Caco-2 (cell line): ENCODE measurements at regions not wholly inside any gene's neighbourhood (a gene's known extent, or its start where the extent isn't known, plus 50 kb on each side); places are given as distances from the start of the nearest gene placed in this dataset.
"Not testable (repeated sequence)": the region's sequence is repeated elsewhere in the genome, so short reads cannot be mapped to it uniquely, and the experiment has no call there.

ENCODE experiments used
- BruUV-seq: library from RNA; stranded (reverse); fragments of 400-500 nt; replicated peaks from 2 replicates; lab custom pipeline; 2021; lab: Mats Ljungman, UMichigan
- CTCF ChIA-PET: fragments of 300-600 bp; sonication (Branson Sonifier 250); formaldehyde crosslinking; loops from one replicate; lab custom pipeline; 2022; ENCODE audit warnings: antibody characterized with exemption; lab: Charles Lee
- POLR2A ChIA-PET: fragments of 300-600 bp; sonication (Branson Sonifier 250); formaldehyde crosslinking; loops from one replicate; lab custom pipeline; 2022; ENCODE audit warnings: antibody characterized with exemption; lab: Charles Lee
- DNase-seq, 2 experiments: peaks; one replicate each; pipeline versions ENCODE4 v3.0.0 to v3.0.0-alpha.2; 2020 to 2022
- H3K27me3 ChIP-seq: replicated peaks from 2 replicates; pipeline ENCODE4 v1.6.0; 2011; ENCODE audit warnings: low read length; ENCODE audit not compliant: control insufficient read depth, insufficient read depth
- H3K36me3 ChIP-seq: 2 replicates; pipeline ENCODE4 v1.5.1; 2011; ENCODE audit warnings: low read length; ENCODE audit not compliant: control insufficient read depth, insufficient read depth
- H3K4me1 ChIP-seq: fragments of 250-450 bp; sonication (Bioruptor Pico); 2 replicates; pipeline ENCODE4 v1.5.1; 2020; ENCODE audit warnings: mild to moderate bottlenecking
- H3K4me3 ChIP-seq: 2 replicates; pipeline ENCODE4 v1.5.1; 2011; ENCODE audit warnings: low read depth, mild to moderate bottlenecking, control low read depth, low read length
- H3K9me3 ChIP-seq: fragments of 250-450 bp; sonication (Bioruptor Pico); 2 replicates; pipeline ENCODE4 v1.5.1; 2020; ENCODE audit warnings: mild to moderate bottlenecking, moderate library complexity
- H3K27ac Mint-ChIP-seq: one replicate; pipeline ENCODE4 v1.8.0; 2022; ENCODE audit warnings: mixed read lengths; ENCODE audit not compliant: unreplicated experiment
- H3K27me3 Mint-ChIP-seq: one replicate; pipeline ENCODE4 v1.8.0; 2022; ENCODE audit warnings: mixed read lengths; ENCODE audit not compliant: insufficient read depth, unreplicated experiment
- H3K36me3 Mint-ChIP-seq: one replicate; pipeline ENCODE4 v1.8.0; 2022; ENCODE audit warnings: mild to moderate bottlenecking, mixed read lengths; ENCODE audit not compliant: insufficient read depth, unreplicated experiment
- H3K4me1 Mint-ChIP-seq: one replicate; pipeline ENCODE4 v1.8.0; 2022; ENCODE audit warnings: low read depth, mixed read lengths; ENCODE audit not compliant: unreplicated experiment
- H3K4me3 Mint-ChIP-seq: one replicate; pipeline ENCODE4 v1.8.0; 2022; ENCODE audit warnings: mild to moderate bottlenecking, moderate library complexity, mixed read lengths; ENCODE audit not compliant: unreplicated experiment
- H3K9me3 Mint-ChIP-seq: one replicate; pipeline ENCODE4 v1.8.0; 2022; ENCODE audit warnings: mixed read lengths; ENCODE audit not compliant: unreplicated experiment
- CTCF ChIP-seq, 2 experiments: fragments of 200-600 bp in 1 of 2; IDR thresholded peaks; 1 replicate in 1 of 2; 2 replicates in 1 of 2; pipeline versions ENCODE4 v1.5.1 to v1.8.0; 2011 to 2022; ENCODE audit warnings: antibody characterized with exemption in 1 of 2, control low read depth in 1 of 2, inconsistent platforms in 1 of 2, low read depth in 1 of 2, low read length in 1 of 2, mild to moderate bottlenecking in 1 of 2, moderate library complexity in 1 of 2; ENCODE audit not compliant: insufficient read depth in 1 of 2, severe bottlenecking in 1 of 2, unreplicated experiment in 1 of 2
- intact Hi-C: fragments of 100-400 bp; cut with micrococcal nuclease; formaldehyde crosslinking; loops from one replicate; pipeline ENCODE4 v1.10.0; 2022; ENCODE audit not compliant: unreplicated experiment

GRCh38 chr5:163874431-163874830 lies 369.0 kb downstream of the MAT2B start:
- H3K36me3 ChIP-seq = no peaks in the 10 kb centered on the region
- no peaks in the 10 kb centered on the region for H3K4me1 ChIP-seq
- Mint-ChIP-seq H3K9me3 (no peaks in the 10 kb centered on the region), H3K4me1 (no peaks in the 10 kb centered on the region), H3K36me3 (no peaks in the 10 kb centered on the region), H3K27me3 (peaks cover 2% of the 10 kb centered on the region), H3K27ac (no peak overlapping the region), H3K4me3 (no peak overlapping the region)
- ChIA-PET CTCF (no interaction called here), POLR2A (no interaction called here)
- DNase-seq = no peak
- no TSS peak for BruUV-seq
- H3K4me3 ChIP-seq = no peak overlapping the region
- H3K27me3 ChIP-seq = no peaks in the 10 kb centered on the region
- no peak for TF ChIP-seq CTCF (IDR thresholded peaks at IDR 0.05; ENCODE audit: insufficient read depth in 1 of 2, low read depth in 1 of 2, low read length in 1 of 2, severe bottlenecking in 1 of 2, unreplicated experiment in 1 of 2)
- intact Hi-C loops = no loop called here
- H3K9me3 ChIP-seq = no peaks in the 10 kb centered on the region

- CTCF ChIA-PET, H3K36me3 Mint-ChIP-seq, H3K9me3 ChIP-seq, DNase-seq, H3K27ac Mint-ChIP-seq, POLR2A ChIA-PET, H3K4me1 Mint-ChIP-seq, H3K4me3 ChIP-seq, H3K27me3 Mint-ChIP-seq, intact Hi-C loops, BruUV-seq, H3K36me3 ChIP-seq, H3K27me3 ChIP-seq, H3K4me1 ChIP-seq, H3K9me3 Mint-ChIP-seq, H3K4me3 Mint-ChIP-seq: not testable (repeated sequence)
These were observed 369.5 kb downstream of the MAT2B start for GRCh38 chr5:163874912-163875311.

GRCh38 chr5:163877865-163878264 lies 372.4 kb downstream of the MAT2B start:
- Mint-ChIP-seq H3K4me1 (no peaks in the 10 kb centered on the region), H3K27ac (no peak overlapping the region), H3K27me3 (peaks cover 2% of the 10 kb centered on the region), H3K9me3 (no peaks in the 10 kb centered on the region), H3K4me3 (no peak overlapping the region), H3K36me3 (no peaks in the 10 kb centered on the region)
- BruUV-seq = no TSS peak
- Histone ChIP-seq H3K4me3 (no peak overlapping the region), H3K36me3 (no peaks in the 10 kb centered on the region), H3K9me3 (no peaks in the 10 kb centered on the region), H3K27me3 (no peaks in the 10 kb centered on the region), H3K4me1 (no peaks in the 10 kb centered on the region)
- TF ChIP-seq CTCF (IDR thresholded peaks at IDR 0.05; ENCODE audit: insufficient read depth in 1 of 2, low read depth in 1 of 2, low read length in 1 of 2, severe bottlenecking in 1 of 2, unreplicated experiment in 1 of 2) = no peak
- intact Hi-C loops = no loop called here
- POLR2A ChIA-PET = no interaction called here
- DNase-seq = no peak
- CTCF ChIA-PET = no interaction called here

GRCh38 chr5:163878490-163878889 lies 373.1 kb downstream of the MAT2B start:
- peaks cover 2% of the 10 kb centered on the region for H3K27me3 Mint-ChIP-seq
- no peak overlapping the region for H3K4me3 Mint-ChIP-seq
- H3K9me3 Mint-ChIP-seq = no peaks in the 10 kb centered on the region
- no peak for TF ChIP-seq CTCF (IDR thresholded peaks at IDR 0.05; ENCODE audit: insufficient read depth in 1 of 2, low read depth in 1 of 2, low read length in 1 of 2, severe bottlenecking in 1 of 2, unreplicated experiment in 1 of 2)
- Histone ChIP-seq H3K9me3 (no peaks in the 10 kb centered on the region), H3K27me3 (no peaks in the 10 kb centered on the region), H3K36me3 (no peaks in the 10 kb centered on the region), H3K4me3 (no peak overlapping the region), H3K4me1 (no peaks in the 10 kb centered on the region)
- no peaks in the 10 kb centered on the region for H3K36me3 Mint-ChIP-seq
- no peak for DNase-seq
- CTCF ChIA-PET = no interaction called here
- POLR2A ChIA-PET = no interaction called here
- BruUV-seq = no TSS peak
- H3K4me1 Mint-ChIP-seq = no peaks in the 10 kb centered on the region
- H3K27ac Mint-ChIP-seq = no peak overlapping the region
- intact Hi-C loops = no loop called here
